Smooth muscle cell (in vitro differentiated cells): ENCODE measurements at regions not wholly inside any gene's neighbourhood (a gene's known extent, or its start where the extent isn't known, plus 50 kb on each side); places are given as distances from the start of the nearest gene placed in this dataset.

ENCODE experiments used
- DNase-seq: peaks from one replicate; lab custom pipeline; 2025; ENCODE audit not compliant: unreplicated experiment; lab: John Stamatoyannopoulos, UW
- H2AFZ ChIP-seq: fragments of 200-600 bp; sonication (generic); 2 replicates; pipeline ENCODE4 v1.6.0; 2016; ENCODE audit warnings: antibody characterized with exemption, low read depth, mild to moderate bottlenecking
- H3F3A ChIP-seq: fragments of 200-600 bp; sonication (generic); 2 replicates; pipeline ENCODE4 v1.6.0; 2017; ENCODE audit warnings: antibody characterized with exemption, low read depth
- H3K27ac ChIP-seq: fragments of 200-600 bp; sonication (generic); 2 replicates; pipeline ENCODE4 v1.5.1; 2016; ENCODE audit warnings: low read depth, mild to moderate bottlenecking
- H3K27me3 ChIP-seq: fragments of 200-600 bp; sonication (generic); 2 replicates; pipeline ENCODE4 v1.6.1; 2016; ENCODE audit warnings: low read depth, mild to moderate bottlenecking
- H3K36me3 ChIP-seq: fragments of 200-600 bp; sonication (generic); 2 replicates; pipeline ENCODE4 v1.5.1; 2016; ENCODE audit warnings: low read depth
- H3K4me1 ChIP-seq: fragments of 200-600 bp; sonication (generic); 2 replicates; pipeline ENCODE4 v1.5.1; 2016; ENCODE audit warnings: low read depth
- H3K4me2 ChIP-seq: fragments of 200-600 bp; sonication (generic); 2 replicates; pipeline ENCODE4 v1.6.0; 2016; ENCODE audit warnings: mild to moderate bottlenecking
- H3K4me3 ChIP-seq: fragments of 200-600 bp; sonication (generic); 2 replicates; pipeline ENCODE4 v1.5.1; 2016; ENCODE audit warnings: mild to moderate bottlenecking
- H3K79me2 ChIP-seq: fragments of 200-600 bp; sonication (generic); 2 replicates; pipeline ENCODE4 v1.6.0; 2016; ENCODE audit warnings: low read depth, mild to moderate bottlenecking
- H3K9ac ChIP-seq: fragments of 200-600 bp; sonication (generic); 2 replicates; pipeline ENCODE4 v1.6.0; 2016; ENCODE audit warnings: low read depth
- H3K9me3 ChIP-seq: fragments of 200-600 bp; sonication (generic); replicated peaks from 2 replicates; pipeline ENCODE4 v1.5.1; 2016; ENCODE audit warnings: low read depth
- H4K20me1 ChIP-seq: fragments of 200-600 bp; sonication (generic); 2 replicates; pipeline ENCODE4 v1.6.0; 2016; ENCODE audit warnings: low read depth
- CTCF ChIP-seq: fragments of 200-600 bp; sonication (generic); IDR thresholded peaks from 2 replicates; pipeline ENCODE4 v1.5.1; 2017; ENCODE audit warnings: borderline replicate concordance, mild to moderate bottlenecking, antibody characterized with exemption; ENCODE audit not compliant: insufficient read depth, poor library complexity, severe bottlenecking
- WGBS: methylation state at CpG from one replicate; pipeline ENCODE4 v1.1.7; 2016; ENCODE audit warnings: low lambda C conversion rate; 5-methylcytosine and 5-hydroxymethylcytosine counted together

GRCh38 chr2:4844881-4845280, 847.3 kb upstream of the SOX11 start:
- Histone ChIP-seq H3F3A (no peaks in the 10 kb centered on the region), H3K4me1 (no peaks in the 10 kb centered on the region), H3K9me3 (no peaks in the 10 kb centered on the region), H4K20me1 (no peaks in the 10 kb centered on the region), H3K4me3 (no peak overlapping the region), H3K4me2 (peak overlapping the region; percentile 17), H3K27ac (no peak overlapping the region), H2AFZ (no peak overlapping the region), H3K79me2 (no peaks in the 10 kb centered on the region), H3K27me3 (no peaks in the 10 kb centered on the region), H3K36me3 (no peaks in the 10 kb centered on the region), H3K9ac (no peak overlapping the region)
- no peak for TF ChIP-seq CTCF
- 42% methylated on average over 6 of the region's 6 CpGs for WGBS
- no peak for DNase-seq

GRCh38 chr2:4862031-4862430, 830.2 kb upstream of the SOX11 start:
- DNase-seq: no peak
- no peaks in the 10 kb centered on the region for H3K9me3 ChIP-seq
- H3K9ac ChIP-seq: no peak overlapping the region
- H3K4me3 ChIP-seq: no peak overlapping the region
- no peaks in the 10 kb centered on the region for H4K20me1 ChIP-seq
- H2AFZ ChIP-seq: no peak overlapping the region
- no peaks in the 10 kb centered on the region for H3K4me1 ChIP-seq
- no peaks in the 10 kb centered on the region for H3K27me3 ChIP-seq
- H3K27ac ChIP-seq: no peak overlapping the region
- H3K79me2 ChIP-seq: no peaks in the 10 kb centered on the region
- H3K36me3 ChIP-seq: no peaks in the 10 kb centered on the region
- H3F3A ChIP-seq: no peaks in the 10 kb centered on the region
- no peak overlapping the region for H3K4me2 ChIP-seq
- TF ChIP-seq CTCF: no peak
- 81% methylated on average over 3 of the region's 3 CpGs for WGBS

- Histone ChIP-seq H3K4me1 (no peaks in the 10 kb centered on the region), H3K36me3 (no peaks in the 10 kb centered on the region), H3K79me2 (no peaks in the 10 kb centered on the region), H3K9me3 (no peaks in the 10 kb centered on the region), H3K4me2 (no peak overlapping the region), H3F3A (no peaks in the 10 kb centered on the region), H2AFZ (no peak overlapping the region), H3K27ac (no peak overlapping the region), H3K9ac (no peak overlapping the region), H3K4me3 (no peak overlapping the region), H3K27me3 (no peaks in the 10 kb centered on the region), H4K20me1 (no peaks in the 10 kb centered on the region)
- DNase-seq: no peak
- 92% methylated on average over 4 of the region's 4 CpGs for WGBS
- TF ChIP-seq CTCF: no peak
Observed at GRCh38 chr2:4866198-4866597, 826.0 kb upstream of the SOX11 start.

- H3K4me2 ChIP-seq: no peak overlapping the region
- WGBS: 100% methylated on average over 1 of the region's 1 CpG
- no peaks in the 10 kb centered on the region for H3K9me3 ChIP-seq
- H3K27me3 ChIP-seq: no peaks in the 10 kb centered on the region
- no peak overlapping the region for H2AFZ ChIP-seq
- H3K27ac ChIP-seq: no peak overlapping the region
- no peaks in the 10 kb centered on the region for H3K36me3 ChIP-seq
- H3K9ac ChIP-seq: no peak overlapping the region
- H3F3A ChIP-seq: no peaks in the 10 kb centered on the region
- H4K20me1 ChIP-seq: no peaks in the 10 kb centered on the region
- H3K4me1 ChIP-seq: no peaks in the 10 kb centered on the region
- no peak for DNase-seq
- H3K4me3 ChIP-seq: no peak overlapping the region
- H3K79me2 ChIP-seq: no peaks in the 10 kb centered on the region
- no peak for TF ChIP-seq CTCF
Observed at GRCh38 chr2:4868466-4868865, 823.7 kb upstream of the SOX11 start.
